Panc1 (cell line): ENCODE measurements at regions not wholly inside any gene's neighbourhood (a gene's known extent, or its start where the extent isn't known, plus 50 kb on each side); places are given as distances from the start of the nearest gene placed in this dataset.

Source experiments
- ATAC-seq: fragments of 200-7000 bp; cut with Tn5 transposase; 2 replicates; pipeline ENCODE4 v1.9.1; 2020; ENCODE audit warnings: mild to moderate bottlenecking, moderate library complexity
- BruUV-seq: library from RNA; stranded (reverse); fragments of 400-500 nt; replicated peaks from 2 replicates; lab custom pipeline; 2021; lab: Mats Ljungman, UMichigan
- CTCF ChIA-PET: fragments of 300-600 bp; sonication (Branson Sonifier 250); formaldehyde crosslinking; loops from one replicate; lab custom pipeline; 2022; ENCODE audit warnings: antibody characterized with exemption; lab: Charles Lee
- POLR2A ChIA-PET: fragments of 300-600 bp; sonication (Branson Sonifier 250); formaldehyde crosslinking; loops from one replicate; lab custom pipeline; 2022; ENCODE audit warnings: antibody characterized with exemption; lab: Charles Lee
- DNase-seq: peaks from one replicate; pipeline ENCODE4 v3.0.0-alpha.2; 2010; ENCODE audit warnings: low read depth, low spot score
- H3K27ac ChIP-seq: 2 replicates; pipeline ENCODE4 v1.5.1; 2011; ENCODE audit warnings: mild to moderate bottlenecking, low read length, inconsistent platforms
- H3K27me3 ChIP-seq: fragments of 200-500 bp; sonication (Bioruptor generic); 2 replicates; pipeline ENCODE4 v1.6.0; 2014; ENCODE audit warnings: low read length, inconsistent platforms; ENCODE audit not compliant: control insufficient read depth, insufficient read depth
- H3K36me3 ChIP-seq: fragments of 200-500 bp; sonication (Bioruptor generic); 2 replicates; pipeline ENCODE4 v1.5.1; 2014; ENCODE audit warnings: inconsistent platforms, mild to moderate bottlenecking, low read length, moderate library complexity; ENCODE audit not compliant: control insufficient read depth, insufficient read depth
- H3K4me1 ChIP-seq: 2 replicates; pipeline ENCODE4 v1.5.1; 2011; ENCODE audit warnings: inconsistent platforms, mild to moderate bottlenecking, low read length, moderate library complexity; ENCODE audit not compliant: control insufficient read depth, insufficient read depth
- H3K4me3 ChIP-seq, 2 experiments: 2 replicates each; pipeline ENCODE4 v1.5.1; 2011 to 2012; ENCODE audit warnings: low read depth in 2 of 2, low read length in 2 of 2, mild to moderate bottlenecking in 2 of 2, inconsistent platforms in 1 of 2, moderate library complexity in 1 of 2
- H3K9me3 ChIP-seq: fragments of 200-500 bp; sonication (Bioruptor generic); 2 replicates; pipeline ENCODE4 v1.5.1; 2014; ENCODE audit warnings: low read depth, mild to moderate bottlenecking, inconsistent platforms, low read length, moderate library complexity; ENCODE audit not compliant: control insufficient read depth, insufficient read depth
- POLR2AphosphoS5 ChIP-seq: IDR thresholded peaks from 2 replicates; pipeline ENCODE4 v1.6.1; 2012; ENCODE audit warnings: mild to moderate bottlenecking, low read depth, low read length, moderate library complexity
- SIN3A ChIP-seq: IDR thresholded peaks from 2 replicates; pipeline ENCODE4 v1.6.1; 2012; ENCODE audit warnings: low read depth, mild to moderate bottlenecking, low read length, moderate library complexity, borderline replicate concordance; ENCODE audit not compliant: insufficient read depth
- TCF7L2 ChIP-seq: IDR thresholded peaks from 2 replicates; pipeline ENCODE4 v1.6.1; 2011; ENCODE audit warnings: mild to moderate bottlenecking, low read depth, low read length, inconsistent platforms
- in situ Hi-C: cut with HindIII; loops from 2 replicates; pipeline ENCODE4 v1.10.0; 2016; ENCODE audit warnings: low sequenced_read_pairs, low pct_unique_long_range_greater_than_20kb
- intact Hi-C: fragments of 100-400 bp; cut with micrococcal nuclease; formaldehyde crosslinking; loops from one replicate; pipeline ENCODE4 v1.10.0; 2022; ENCODE audit not compliant: unreplicated experiment
- TF ChIP-seq, protein P1 (sequence below), 2 experiments: IDR thresholded peaks; 2 replicates each; pipeline ENCODE4 v1.6.1; 2011 to 2012; ENCODE audit warnings: low read depth in 2 of 2, control low read depth in 1 of 2, low read length in 1 of 2, mild to moderate bottlenecking in 1 of 2, moderate library complexity in 1 of 2; ENCODE audit not compliant: insufficient read depth in 1 of 2
- TF ChIP-seq, protein P2 (sequence below): fragments of 450-650 bp; IDR thresholded peaks from 2 replicates; pipeline ENCODE4 v1.5.1; 2017; ENCODE audit warnings: mild to moderate bottlenecking

DNA sequence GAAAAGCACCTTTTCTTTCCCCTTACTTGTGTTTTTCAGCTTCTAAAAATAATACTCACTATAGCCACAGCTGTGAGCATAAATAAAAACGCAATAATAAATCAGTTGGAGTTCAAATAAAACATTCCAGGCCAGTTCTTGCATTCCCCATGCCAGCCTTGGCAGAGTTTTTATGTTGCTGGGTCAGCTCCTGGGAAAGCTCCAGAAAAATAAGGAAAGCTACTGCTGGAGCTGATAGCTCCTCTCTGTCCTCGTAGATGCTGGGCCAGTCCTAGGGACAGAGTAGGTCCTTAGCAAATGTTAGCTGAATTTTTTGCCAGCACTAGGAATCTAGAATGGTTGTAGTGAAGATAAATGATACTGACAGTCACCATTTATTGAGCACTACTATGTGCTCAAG is 389.0 kb upstream of the SYNCRIP start:
- BruUV-seq: no TSS peak
- Histone ChIP-seq H3K9me3 (no peaks in the 10 kb centered on the region), H3K27ac (no peak overlapping the region), H3K4me3 (no peak overlapping the region), H3K36me3 (no peaks in the 10 kb centered on the region), H3K4me1 (no peaks in the 10 kb centered on the region), H3K27me3 (no peaks in the 10 kb centered on the region)
- DNase-seq: no peak
- intact Hi-C loops (no loop called here), in situ Hi-C loops (no loop called here)
- ATAC-seq: no peak
- ChIA-PET POLR2A (no interaction called here), CTCF (no interaction called here)
- TF ChIP-seq TCF7L2: no peak
- TF ChIP-seq POLR2AphosphoS5: no peak
- no peak for TF ChIP-seq SIN3A
- TF ChIP-seq, protein P1, sequence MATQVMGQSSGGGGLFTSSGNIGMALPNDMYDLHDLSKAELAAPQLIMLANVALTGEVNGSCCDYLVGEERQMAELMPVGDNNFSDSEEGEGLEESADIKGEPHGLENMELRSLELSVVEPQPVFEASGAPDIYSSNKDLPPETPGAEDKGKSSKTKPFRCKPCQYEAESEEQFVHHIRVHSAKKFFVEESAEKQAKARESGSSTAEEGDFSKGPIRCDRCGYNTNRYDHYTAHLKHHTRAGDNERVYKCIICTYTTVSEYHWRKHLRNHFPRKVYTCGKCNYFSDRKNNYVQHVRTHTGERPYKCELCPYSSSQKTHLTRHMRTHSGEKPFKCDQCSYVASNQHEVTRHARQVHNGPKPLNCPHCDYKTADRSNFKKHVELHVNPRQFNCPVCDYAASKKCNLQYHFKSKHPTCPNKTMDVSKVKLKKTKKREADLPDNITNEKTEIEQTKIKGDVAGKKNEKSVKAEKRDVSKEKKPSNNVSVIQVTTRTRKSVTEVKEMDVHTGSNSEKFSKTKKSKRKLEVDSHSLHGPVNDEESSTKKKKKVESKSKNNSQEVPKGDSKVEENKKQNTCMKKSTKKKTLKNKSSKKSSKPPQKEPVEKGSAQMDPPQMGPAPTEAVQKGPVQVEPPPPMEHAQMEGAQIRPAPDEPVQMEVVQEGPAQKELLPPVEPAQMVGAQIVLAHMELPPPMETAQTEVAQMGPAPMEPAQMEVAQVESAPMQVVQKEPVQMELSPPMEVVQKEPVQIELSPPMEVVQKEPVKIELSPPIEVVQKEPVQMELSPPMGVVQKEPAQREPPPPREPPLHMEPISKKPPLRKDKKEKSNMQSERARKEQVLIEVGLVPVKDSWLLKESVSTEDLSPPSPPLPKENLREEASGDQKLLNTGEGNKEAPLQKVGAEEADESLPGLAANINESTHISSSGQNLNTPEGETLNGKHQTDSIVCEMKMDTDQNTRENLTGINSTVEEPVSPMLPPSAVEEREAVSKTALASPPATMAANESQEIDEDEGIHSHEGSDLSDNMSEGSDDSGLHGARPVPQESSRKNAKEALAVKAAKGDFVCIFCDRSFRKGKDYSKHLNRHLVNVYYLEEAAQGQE (IDR thresholded peaks at IDR 0.05; ENCODE audit: insufficient read depth in 1 of 2, low read depth in 2 of 2, low read length in 1 of 2): no peak
- TF ChIP-seq, protein P2, sequence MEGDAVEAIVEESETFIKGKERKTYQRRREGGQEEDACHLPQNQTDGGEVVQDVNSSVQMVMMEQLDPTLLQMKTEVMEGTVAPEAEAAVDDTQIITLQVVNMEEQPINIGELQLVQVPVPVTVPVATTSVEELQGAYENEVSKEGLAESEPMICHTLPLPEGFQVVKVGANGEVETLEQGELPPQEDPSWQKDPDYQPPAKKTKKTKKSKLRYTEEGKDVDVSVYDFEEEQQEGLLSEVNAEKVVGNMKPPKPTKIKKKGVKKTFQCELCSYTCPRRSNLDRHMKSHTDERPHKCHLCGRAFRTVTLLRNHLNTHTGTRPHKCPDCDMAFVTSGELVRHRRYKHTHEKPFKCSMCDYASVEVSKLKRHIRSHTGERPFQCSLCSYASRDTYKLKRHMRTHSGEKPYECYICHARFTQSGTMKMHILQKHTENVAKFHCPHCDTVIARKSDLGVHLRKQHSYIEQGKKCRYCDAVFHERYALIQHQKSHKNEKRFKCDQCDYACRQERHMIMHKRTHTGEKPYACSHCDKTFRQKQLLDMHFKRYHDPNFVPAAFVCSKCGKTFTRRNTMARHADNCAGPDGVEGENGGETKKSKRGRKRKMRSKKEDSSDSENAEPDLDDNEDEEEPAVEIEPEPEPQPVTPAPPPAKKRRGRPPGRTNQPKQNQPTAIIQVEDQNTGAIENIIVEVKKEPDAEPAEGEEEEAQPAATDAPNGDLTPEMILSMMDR: no peak

DNA sequence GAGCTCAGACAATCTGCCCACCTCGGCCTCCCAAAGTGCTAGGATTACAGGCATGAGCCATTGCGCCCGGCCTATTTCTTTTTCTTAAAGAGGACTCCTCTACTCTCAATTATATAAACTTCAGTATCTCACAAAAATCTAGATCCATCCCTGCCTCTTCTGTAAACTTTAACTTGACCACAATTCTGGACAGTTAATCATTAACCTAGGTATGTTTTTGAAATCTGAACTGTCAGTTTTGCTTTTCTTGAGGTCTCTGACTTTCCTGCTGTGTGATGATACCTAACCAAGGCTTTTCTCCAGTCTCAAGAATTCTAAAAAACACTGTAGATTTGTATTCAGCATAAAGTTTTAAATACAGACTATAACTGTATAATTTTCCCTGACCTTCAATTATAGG is 388.2 kb upstream of the SYNCRIP start:
- BruUV-seq: no TSS peak
- Histone ChIP-seq H3K4me1 (no peaks in the 10 kb centered on the region), H3K4me3 (no peak overlapping the region), H3K9me3 (no peaks in the 10 kb centered on the region), H3K36me3 (no peaks in the 10 kb centered on the region), H3K27me3 (no peaks in the 10 kb centered on the region), H3K27ac (no peak overlapping the region)
- in situ Hi-C loops (no loop called here), intact Hi-C loops (no loop called here)
- no peak for DNase-seq
- CTCF ChIA-PET: no interaction called here
- ATAC-seq: no peak
- POLR2A ChIA-PET: no interaction called here
- TF ChIP-seq, protein P2: no peak
- TF ChIP-seq TCF7L2 (no peak), POLR2AphosphoS5 (no peak), SIN3A (no peak)
- TF ChIP-seq, protein P1 (IDR thresholded peaks at IDR 0.05; ENCODE audit: insufficient read depth in 1 of 2, low read depth in 2 of 2, low read length in 1 of 2): no peak
